ENCODE measurements at regions not wholly inside any gene's neighbourhood (a gene's known extent, or its start where the extent isn't known, plus 50 kb on each side); places are given as distances from the start of the nearest gene placed in this dataset.

- CTCF ChIA-PET: interaction anchor here (1.1 to 1.5 kb wide), 2 partner anchors 326 to 327 kb away, joined by 3 to 4 read pairs; no protein-coding TSS in a partner anchor
- DNase-seq (ENCODE audit: extremely low spot score): no peak
- POLR2A ChIA-PET: no interaction called here
Measured at GRCh38 chr3:79847928-79848327, 80.1 kb upstream of the ROBO1 start.

DNA sequence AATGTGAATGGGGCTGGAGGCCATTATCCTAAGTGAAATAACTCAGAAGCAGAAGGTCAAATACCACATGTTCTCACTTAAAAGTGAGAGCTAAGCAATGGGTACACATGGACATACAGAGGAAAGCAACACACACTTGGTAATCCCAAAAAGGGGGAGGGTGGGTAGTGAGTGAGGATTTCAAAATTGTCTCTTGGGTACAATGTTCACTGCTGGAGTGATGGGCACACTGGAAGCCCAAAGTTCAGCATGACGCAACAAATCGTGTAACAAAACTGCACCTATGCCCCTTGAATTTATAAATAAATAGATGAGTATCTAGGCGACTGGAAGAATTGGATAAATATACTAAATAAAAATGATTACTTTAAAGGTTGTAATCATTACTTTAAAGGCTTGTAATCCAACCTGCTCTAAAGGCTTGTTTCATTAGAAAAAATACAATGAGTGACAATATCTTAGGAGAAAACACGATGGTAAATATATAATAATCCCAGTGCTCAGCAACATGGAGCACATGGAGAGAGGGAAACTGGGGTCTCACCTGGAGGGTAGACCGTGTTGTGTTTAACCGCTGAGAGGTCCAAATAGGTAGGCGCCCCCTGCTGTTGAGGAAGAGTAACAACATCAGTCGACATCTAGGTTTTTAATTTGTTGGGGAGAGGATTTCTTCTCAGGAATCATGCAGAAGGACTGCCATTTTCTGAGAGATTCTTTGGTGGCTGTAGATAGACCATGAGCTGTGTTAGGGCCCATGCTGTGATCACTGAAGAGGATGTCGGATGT, 78.5 kb upstream of the ROBO1 start:
- POLR2A ChIA-PET: no interaction called here

More at GRCh38 chr3:79847928-79848327, 80.1 kb upstream of the ROBO1 start:
- TF ChIP-seq, protein P1, sequence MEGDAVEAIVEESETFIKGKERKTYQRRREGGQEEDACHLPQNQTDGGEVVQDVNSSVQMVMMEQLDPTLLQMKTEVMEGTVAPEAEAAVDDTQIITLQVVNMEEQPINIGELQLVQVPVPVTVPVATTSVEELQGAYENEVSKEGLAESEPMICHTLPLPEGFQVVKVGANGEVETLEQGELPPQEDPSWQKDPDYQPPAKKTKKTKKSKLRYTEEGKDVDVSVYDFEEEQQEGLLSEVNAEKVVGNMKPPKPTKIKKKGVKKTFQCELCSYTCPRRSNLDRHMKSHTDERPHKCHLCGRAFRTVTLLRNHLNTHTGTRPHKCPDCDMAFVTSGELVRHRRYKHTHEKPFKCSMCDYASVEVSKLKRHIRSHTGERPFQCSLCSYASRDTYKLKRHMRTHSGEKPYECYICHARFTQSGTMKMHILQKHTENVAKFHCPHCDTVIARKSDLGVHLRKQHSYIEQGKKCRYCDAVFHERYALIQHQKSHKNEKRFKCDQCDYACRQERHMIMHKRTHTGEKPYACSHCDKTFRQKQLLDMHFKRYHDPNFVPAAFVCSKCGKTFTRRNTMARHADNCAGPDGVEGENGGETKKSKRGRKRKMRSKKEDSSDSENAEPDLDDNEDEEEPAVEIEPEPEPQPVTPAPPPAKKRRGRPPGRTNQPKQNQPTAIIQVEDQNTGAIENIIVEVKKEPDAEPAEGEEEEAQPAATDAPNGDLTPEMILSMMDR (IDR thresholded peaks at IDR 0.05; ENCODE audit: control extremely low read depth, extremely low read depth, low read depth, missing control alignments): no peak

GRCh38 chr3:79845546-79845945, 77.7 kb upstream of the ROBO1 start:
- TF ChIP-seq, protein P1 (IDR thresholded peaks at IDR 0.05; ENCODE audit: control extremely low read depth, extremely low read depth, low read depth, missing control alignments): no peak
- ChIA-PET POLR2A (no interaction called here), CTCF (no interaction called here)
- DNase-seq (ENCODE audit: extremely low spot score): no peak

More for the DNA sequence above, 78.5 kb upstream of the ROBO1 start:
- CTCF ChIA-PET: interaction anchor here (1.5 kb wide), 2 partner anchors 12 to 326 kb away, joined by 3 to 4 read pairs; no protein-coding TSS in a partner anchor
- no peak for DNase-seq (ENCODE audit: extremely low spot score)
- TF ChIP-seq, protein P1 (IDR thresholded peaks at IDR 0.05; ENCODE audit: control extremely low read depth, extremely low read depth, low read depth, missing control alignments): peak; percentile 46

- TF ChIP-seq, protein P1 (IDR thresholded peaks at IDR 0.05; ENCODE audit: control extremely low read depth, extremely low read depth, low read depth, missing control alignments): no peak
- ChIA-PET POLR2A (no interaction called here), CTCF (interaction anchor here (0.8 to 1.0 kb wide), 2 partner anchors 9 to 49 kb away, joined by 3 read pairs; no protein-coding TSS in a partner anchor)
Measured at GRCh38 chr3:79844176-79844575, 76.4 kb upstream of the ROBO1 start.

GRCh38 chr3:79843180-79843579, 75.4 kb upstream of the ROBO1 start:
- CTCF ChIA-PET: no interaction called here
- TF ChIP-seq, protein P1 (IDR thresholded peaks at IDR 0.05; ENCODE audit: control extremely low read depth, extremely low read depth, low read depth, missing control alignments): no peak
- POLR2A ChIA-PET: no interaction called here
- DNase-seq (ENCODE audit: extremely low spot score): no peak

More at GRCh38 chr3:79844176-79844575, 76.4 kb upstream of the ROBO1 start:
- DNase-seq (ENCODE audit: extremely low spot score): no peak

DNA sequence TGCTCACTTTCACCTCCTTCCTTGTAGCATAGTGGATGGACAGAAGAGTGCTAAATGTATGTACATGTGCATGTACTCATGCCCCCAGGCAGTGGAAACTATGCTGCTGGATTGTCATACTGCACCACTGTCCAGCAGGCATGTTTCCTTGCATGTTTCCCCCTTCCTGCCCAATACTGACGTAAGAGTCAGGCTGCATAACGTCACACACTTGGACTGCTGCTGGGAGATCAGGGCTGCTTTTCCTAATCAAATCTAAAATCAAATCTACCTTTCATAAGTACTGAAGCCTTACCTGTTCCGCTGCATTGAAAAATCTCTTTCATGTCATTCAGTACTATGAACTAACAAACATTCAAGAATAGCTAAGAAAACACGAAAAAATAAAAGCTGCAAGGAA, 67.9 kb upstream of the ROBO1 start:
- no peak for DNase-seq (ENCODE audit: extremely low spot score)
- CTCF ChIA-PET: no interaction called here
- POLR2A ChIA-PET: no interaction called here
- TF ChIP-seq, protein P1 (IDR thresholded peaks at IDR 0.05; ENCODE audit: control extremely low read depth, extremely low read depth, low read depth, missing control alignments): no peak
